GM21786 (cell line): ENCODE measurements at regions not wholly inside any gene's neighbourhood (a gene's known extent, or its start where the extent isn't known, plus 50 kb on each side); places are given as distances from the start of the nearest gene placed in this dataset.
"Not testable (repeated sequence)": the region's sequence is repeated elsewhere in the genome, so short reads cannot be mapped to it uniquely, and the experiment has no call there.

Experiments used
- ATAC-seq: cut with Tn5 transposase; IDR thresholded peaks from one replicate; pipeline ENCODE4 v1.9.1; 2021; ENCODE audit not compliant: unreplicated experiment

DNA sequence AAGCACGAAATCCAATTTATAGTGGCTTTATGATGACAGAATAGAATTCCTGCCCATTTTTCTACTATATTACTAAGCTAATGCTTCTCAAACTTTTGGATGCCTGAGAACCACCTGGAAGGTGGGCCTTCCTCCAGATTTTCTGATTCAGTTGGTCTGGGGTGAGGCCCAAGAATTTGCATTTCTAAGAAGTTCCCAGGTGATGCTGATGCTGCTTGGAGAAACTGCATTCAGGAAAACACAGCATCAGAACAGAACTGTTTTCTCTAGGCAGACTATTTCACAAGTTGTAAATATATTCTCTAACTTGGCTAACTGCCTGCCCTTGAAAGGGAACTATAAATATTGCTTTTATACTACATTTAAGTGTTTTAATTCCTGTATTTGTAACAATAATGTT is 644.9 kb upstream of the DPPA4 start:
- no peak for ATAC-seq

DNA sequence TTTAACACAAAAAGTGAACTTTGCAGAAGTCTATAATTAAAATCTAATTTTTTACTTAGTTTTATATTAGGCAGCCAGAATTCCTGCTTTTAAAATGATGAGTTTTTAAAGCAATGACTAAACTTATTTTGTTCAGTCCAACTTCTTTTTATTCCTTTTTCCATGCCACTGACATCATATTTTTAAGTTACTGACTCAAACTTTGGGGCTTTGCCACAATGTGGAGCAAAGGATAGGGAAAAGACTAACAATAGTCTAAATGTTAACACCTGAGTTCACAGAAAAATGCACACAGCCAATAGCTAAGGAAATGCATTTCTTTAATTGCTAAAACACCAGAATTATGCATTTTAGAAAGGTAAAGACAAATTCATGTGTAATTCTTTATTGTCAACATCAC is 647.6 kb upstream of the DPPA4 start:
- no peak for ATAC-seq

DNA sequence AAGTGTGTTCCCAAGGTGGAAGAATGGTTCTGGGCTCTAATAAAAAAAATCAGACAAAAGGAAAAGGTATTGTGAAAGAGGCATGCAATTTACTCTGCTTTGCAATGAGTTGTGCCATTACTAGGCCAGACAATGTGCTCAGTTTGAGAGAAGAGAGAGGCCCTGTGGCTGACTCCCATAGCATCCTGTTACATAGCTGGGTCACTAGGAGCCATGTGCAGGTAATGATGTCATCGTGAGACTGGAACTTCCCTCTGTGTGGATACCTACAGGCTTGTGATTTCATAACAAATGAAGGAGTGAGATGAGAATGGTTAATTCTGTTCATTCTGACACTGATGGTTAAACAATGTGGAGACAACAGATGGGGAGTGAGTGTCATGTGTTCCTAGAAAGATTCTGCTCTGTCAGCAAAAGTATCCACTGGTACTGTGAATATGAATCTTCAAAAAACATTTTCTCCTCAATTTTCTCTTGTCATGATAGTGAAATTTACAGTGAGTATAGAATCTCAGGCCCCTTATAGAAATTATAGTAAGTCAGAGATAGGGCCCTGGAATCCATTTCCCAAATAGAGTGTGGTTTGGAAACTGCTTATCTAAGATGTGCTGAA is 648.7 kb upstream of the DPPA4 start:
- ATAC-seq, result no peak

DNA sequence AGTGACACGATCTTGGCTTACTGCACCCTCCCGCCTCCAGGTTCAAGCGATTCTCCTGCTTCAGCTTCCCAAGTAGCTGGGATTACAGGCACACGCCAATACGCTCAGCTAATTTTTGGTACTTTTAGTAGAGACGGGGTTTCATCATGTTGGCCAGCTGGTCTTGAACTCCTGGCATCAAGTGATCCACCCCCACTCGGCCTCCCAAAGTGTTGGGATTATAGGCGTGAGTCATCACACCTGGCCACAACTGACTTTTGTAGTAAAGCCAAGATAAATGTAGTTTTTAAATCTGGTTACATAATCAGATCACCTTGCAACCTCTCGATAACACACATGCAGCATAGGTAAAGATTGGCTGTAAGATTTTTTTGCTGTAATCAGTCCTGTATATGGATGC is 657.5 kb upstream of the DPPA4 start:
- ATAC-seq, result no peak

DNA sequence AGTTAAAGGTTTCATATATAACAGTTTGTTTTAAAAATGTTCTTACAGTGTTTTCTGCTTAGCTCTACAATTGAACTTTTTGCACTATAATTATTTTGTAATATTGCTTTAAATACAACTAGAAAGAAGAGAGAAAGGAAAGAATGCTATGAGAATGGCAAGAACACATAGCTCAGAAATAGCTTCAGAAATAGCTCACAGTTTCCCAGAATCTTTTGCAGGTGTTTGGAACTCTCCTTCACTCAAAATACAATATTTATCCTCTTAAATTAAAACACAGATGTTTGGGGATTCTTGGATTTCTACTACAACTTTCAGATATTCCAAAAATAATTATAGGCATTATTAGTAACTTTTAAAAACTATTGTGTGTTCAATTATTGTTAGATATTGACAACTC is 658.0 kb upstream of the DPPA4 start:
- ATAC-seq, result no peak

DNA sequence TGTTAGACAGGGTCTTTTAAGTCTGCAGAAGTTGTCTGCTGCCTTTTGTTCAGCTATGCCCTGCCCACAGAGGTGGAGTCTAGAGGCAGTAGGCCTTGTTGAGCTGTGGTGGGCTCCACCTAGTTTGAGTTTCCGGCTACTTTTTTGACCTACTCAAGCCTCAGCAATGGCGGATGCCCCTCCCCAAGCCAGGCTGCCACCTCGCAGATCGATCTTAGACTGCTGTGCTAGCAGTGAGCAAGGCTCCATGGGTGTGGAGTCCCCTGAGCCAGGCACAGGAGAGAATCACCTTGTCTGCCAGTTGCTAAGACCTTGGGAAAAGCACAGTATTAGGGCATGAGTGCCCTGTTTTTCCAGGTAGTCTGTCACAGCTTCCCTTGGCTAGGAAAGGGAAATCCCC is 664.6 kb upstream of the DPPA4 start:
- ATAC-seq, result not testable (repeated sequence)

DNA sequence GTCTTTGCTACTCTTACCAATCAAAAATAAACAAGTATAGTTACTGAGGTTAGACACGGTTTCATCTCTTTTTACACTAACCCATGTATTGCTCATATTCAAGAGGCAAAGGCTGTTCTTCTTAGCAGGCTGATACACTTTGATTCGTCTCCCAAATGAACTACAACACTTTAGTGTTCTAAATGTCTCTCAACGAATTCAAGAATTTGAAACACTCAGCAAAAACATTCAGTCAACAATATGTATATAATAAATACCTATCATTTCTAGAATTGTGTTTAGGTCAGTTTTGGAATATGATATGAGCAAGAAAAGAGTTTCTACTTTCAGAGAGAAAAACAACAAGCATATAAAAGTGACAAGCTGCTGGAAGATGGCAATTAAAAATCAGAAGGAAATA is 669.6 kb upstream of the DPPA4 start:
- ATAC-seq, result no peak

DNA sequence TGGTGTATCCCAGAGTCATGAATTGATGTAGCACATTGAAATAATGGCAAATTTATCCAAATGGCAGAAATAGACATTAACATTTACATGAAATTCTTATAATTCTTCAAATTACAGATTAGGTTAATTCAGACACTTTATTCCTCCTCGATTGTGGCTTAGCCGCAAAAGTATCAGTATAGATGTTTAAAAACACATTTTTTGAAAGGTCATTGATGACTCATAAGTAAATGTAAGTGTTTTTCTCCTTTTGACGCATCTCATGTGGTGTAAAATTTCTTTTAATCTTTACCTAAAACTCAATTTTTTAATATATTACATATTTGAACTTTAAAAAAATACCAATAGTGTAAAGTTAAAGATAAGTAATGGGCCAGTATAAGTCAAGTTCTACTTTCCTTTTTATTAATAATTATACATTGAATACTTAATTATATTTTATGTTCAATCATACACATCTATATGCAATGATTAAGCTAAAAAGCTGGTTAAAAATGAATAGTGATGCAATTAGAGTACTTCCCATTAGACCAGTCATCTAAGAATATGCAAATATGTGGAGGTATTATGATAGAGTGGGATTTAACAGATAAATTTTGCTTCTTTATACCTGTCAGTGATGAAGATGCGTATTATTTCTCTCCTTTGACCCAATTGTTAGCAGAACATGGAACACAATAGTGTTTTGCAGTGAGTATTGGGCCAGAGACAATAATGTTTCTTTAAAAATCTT is 678.1 kb upstream of the DPPA4 start:
- no peak for ATAC-seq

DNA sequence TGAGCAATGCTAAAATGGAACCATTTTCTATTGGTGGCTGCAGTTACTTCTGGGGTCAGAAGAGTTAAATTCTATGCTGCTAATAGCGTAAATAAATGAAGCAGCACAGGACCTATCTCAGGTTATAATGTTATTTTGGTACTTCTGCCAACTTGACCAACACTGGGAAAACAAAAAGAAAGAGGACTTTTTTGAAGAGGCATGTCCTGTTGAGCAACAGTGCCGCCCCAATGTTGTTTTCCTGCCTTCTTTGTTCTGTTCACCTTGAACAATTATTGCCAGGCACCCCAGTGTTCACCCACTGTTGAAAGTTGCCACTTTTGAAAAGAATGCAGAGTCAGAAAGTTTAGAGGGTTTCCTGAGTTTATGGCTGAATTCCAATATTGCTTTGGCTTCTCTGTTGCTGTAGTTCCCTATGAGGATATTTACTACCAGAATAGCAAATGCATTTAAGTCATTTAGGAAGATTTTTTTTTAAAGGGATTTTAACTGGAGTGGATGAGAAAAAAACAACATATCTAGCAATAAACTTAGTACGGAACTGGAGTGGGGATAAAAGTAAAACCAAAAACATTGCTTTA is 679.0 kb upstream of the DPPA4 start:
- ATAC-seq, result no peak

DNA sequence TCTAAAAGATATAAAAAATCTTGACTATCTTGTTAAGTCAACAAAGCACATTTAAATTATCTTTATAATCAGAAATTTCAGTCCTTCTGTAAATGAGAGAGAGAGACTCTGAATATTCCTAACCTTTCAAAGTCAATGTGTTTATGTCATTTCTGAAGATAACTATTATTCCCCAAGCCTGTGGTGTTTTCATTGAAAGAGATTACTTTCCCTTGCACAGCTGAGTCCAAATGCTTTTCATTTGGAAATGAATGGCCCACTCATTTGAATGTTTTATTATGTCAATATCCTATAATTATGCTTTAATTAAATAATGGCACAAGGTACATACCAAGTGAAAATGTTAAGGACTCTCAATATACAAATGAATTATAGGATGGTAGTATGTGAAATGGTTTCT is 680.0 kb upstream of the DPPA4 start:
- no peak for ATAC-seq

DNA sequence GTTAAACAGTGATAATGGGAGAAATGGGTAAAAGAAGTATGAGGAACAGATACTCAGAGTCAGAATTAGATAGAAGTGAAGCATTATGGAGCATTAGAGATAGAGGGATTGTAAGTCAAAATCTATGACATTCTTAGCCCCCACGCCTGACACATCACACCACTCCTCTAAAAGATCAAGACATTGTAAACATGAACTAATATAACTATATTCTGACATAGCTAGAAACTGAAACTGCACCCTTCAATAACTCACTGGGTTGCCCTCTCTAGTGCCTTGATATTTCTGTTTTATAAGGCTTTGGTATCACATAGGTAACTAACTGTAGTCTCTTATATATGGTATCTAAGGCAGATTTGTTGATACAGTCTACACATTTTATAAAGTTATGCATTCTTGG is 684.3 kb upstream of the DPPA4 start:
- peak; percentile 80 for ATAC-seq

DNA sequence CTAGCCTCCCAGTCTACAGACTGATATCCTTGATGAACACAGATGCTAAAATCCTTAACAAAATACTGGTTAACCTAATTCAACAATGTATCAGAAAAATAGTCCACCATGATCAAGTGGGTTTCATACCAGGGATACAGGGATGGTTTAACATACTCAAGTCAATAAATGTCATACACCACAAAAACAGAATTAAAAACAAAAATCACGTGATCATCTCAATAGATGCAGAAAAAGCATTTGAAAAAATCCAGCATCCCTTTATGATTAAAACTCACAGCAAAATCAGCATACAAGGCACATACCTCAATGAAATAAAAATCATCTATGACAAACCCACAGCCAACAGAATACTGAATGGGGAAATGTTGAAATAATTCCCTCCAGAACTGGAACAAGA is 685.7 kb upstream of the DPPA4 start:
- not testable (repeated sequence) for ATAC-seq

DNA sequence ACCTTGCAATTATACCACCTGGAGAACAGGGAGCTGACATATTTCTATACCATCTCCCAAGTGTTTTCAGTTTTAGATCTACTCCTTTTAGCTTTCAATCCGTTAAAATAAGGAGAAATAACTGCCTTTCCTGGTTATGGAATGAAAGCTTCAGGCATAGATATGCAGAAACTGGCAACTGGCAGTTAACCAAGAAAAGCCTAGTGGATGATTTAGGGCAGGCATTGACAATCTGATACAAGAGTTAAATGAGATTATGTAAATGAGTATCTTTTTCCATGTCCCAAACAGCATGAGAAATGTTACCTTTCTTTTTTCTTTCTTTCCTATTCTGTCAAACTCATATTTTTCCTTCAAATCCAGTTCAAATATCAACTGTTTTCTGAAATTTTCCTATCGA is 689.1 kb upstream of the DPPA4 start:
- no peak for ATAC-seq

DNA sequence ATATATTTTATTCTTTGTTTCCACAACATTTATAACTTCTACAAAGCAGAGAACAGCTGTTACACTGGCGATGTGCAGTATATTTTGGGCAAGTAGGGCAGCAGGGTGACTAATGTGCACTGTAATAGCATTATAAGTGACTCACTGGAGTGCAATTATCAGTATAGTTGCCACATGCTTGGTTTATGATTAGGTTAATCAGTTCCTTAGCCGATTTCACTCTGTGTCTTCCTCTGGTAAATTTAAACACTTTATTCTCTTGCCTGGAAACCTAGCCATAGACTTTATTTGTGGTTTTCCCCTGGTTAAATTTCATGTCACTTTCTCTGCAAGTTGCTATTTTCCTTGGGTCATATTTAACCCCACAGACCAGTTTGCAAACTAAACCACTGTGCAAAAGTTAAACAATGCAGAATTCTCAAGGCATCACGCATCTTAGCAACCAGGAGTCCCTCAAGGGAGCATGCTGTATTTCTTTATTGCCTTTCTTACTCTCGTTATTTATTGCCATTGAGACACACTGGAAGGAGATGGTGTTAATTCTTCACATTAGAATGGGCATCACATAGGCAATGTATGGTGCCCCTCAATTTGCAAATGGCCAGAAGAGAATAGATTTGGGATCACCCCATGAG is 690.2 kb upstream of the DPPA4 start:
- no peak for ATAC-seq

DNA sequence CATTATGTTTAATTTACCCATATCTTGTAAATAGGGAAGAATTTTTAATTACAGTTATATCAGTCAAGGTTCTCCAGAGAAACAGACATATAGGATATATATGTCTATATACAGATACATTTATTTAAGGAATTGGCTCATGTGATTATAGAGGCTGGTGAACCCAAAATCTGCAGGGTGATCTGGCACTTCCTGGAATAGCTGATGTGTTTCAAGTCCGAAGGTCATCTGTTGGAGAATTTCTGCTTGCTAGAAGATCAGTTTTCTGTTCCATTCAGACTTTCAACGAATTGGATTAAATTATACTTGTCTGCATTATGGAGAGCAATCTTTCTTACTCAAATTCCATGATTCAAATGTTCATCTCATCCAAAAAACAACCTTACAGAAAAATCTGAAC is 694.6 kb upstream of the DPPA4 start:
- ATAC-seq, result no peak

DNA sequence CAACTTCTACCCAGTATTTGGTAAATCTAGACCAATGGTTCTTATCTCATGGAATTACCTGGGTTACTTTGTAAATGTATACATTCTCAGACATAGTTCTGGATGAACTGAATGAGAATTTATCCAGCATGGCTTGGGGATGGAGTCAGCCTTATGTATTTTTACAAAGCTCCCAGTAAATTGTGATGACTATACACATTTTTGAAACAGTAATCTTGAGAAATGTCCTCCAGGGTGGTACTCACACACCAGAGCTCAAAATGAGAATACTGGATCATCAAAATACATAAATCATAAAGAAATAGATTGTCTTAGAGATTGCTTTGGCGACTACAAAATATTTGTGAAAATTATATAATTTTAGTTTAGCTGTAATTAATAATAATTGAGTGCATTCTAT is 722.1 kb upstream of the DPPA4 start:
- ATAC-seq, result no peak

DNA sequence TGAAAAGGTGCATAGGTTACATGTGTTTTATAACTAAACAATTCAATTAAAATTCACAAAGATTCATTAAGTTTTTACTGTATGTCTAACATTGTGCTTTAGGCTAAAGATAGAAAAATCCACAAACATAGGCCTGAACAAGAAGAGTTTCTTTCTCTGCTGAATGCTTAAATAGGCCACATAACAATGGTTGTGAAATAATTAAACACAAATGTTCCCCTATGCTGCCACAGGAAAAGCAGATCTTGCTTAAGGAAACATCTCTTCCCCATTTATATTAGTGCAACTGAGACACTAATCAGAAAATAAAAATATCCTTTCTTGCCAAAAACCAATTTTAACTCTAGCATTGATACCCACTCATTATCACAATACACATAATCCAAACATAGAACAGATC is 725.4 kb upstream of the DPPA4 start:
- no peak for ATAC-seq

DNA sequence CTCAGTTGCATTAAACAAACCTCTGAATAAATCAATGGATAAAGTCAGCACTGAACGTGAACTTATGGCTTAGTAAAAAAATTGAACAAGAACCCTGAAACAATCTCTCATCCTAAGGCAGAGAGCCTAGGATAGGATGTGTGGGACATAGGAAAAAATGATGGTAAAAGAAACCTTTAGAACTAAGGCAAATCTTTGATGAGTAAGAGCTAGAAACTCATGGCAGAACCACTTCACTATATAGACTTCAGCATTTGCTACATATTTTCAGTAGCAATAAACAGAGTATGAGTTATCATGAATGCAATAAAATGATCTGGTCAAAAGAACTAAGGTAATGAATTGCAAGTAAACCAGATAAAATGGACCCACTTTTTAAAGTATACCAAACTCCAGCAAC is 725.8 kb upstream of the DPPA4 start:
- no peak for ATAC-seq

DNA sequence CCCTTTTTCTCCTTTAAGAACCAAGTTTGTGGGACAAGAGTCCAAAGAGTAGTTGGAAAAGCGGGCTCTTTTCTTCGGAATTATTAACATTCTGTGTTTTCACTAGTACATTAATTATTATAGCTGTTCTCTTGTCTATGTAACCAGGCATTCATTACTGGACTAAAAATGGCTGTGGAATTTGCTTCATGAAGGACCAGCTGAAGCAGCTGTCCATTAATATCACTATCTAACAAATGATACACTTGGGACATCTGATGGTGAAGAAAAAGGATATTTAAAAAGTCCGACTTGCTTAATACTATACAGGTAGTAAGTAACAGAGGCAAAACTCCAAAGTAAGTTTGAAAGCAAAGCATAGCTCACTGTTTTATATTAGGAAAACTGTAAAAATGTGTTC is 728.9 kb upstream of the DPPA4 start:
- ATAC-seq, result no peak

DNA sequence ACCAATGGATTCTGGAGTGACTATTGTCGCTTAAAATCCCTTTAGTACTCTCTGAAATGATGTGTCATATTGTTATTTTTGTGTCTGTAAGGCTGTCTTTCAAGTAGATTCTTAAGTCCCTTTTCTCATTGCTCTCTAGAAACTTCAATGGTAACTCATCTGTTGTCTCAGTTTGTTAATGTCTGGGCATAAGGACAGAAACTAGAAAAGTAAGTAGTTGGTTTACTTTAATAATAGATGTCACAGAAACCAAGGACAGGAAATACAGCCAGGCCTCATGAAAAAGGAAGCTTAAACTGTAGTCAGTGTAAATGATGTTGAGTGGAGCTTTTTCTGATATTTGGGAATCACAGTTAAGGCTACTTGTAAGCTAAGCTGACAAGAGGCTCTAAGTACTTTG is 730.2 kb upstream of the DPPA4 start:
- ATAC-seq, result peak; percentile 36

DNA sequence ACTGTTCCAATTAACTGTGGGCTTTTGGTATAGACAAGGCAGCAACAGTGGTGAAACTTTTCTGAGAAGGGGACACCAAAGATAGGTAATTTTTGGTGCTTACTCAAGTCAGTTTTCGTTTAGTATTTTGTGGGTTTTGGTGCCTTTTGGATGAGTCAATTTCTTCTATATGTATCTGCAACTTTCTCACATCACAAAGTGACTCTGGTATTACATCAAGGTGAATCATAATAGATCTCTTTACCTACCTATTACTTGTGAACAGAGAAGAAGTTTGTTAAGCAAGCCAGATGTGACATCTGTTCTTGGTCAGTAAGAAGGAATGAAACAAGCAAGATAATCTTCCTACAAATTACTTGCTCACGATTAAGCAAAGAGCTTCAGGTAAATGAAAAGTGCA is 732.4 kb upstream of the DPPA4 start:
- ATAC-seq, result no peak
